Smooth muscle cell (in vitro differentiated cells): ENCODE measurements at regions not wholly inside any gene's neighbourhood (a gene's known extent, or its start where the extent isn't known, plus 50 kb on each side); places are given as distances from the start of the nearest gene placed in this dataset.

Experiments used
- DNase-seq: peaks from one replicate; lab custom pipeline; 2025; ENCODE audit not compliant: unreplicated experiment; lab: John Stamatoyannopoulos, UW
- H2AFZ ChIP-seq: fragments of 200-600 bp; sonication (generic); 2 replicates; pipeline ENCODE4 v1.6.0; 2016; ENCODE audit warnings: antibody characterized with exemption, low read depth, mild to moderate bottlenecking
- H3F3A ChIP-seq: fragments of 200-600 bp; sonication (generic); 2 replicates; pipeline ENCODE4 v1.6.0; 2017; ENCODE audit warnings: antibody characterized with exemption, low read depth
- H3K27ac ChIP-seq: fragments of 200-600 bp; sonication (generic); 2 replicates; pipeline ENCODE4 v1.5.1; 2016; ENCODE audit warnings: low read depth, mild to moderate bottlenecking
- H3K27me3 ChIP-seq: fragments of 200-600 bp; sonication (generic); 2 replicates; pipeline ENCODE4 v1.6.1; 2016; ENCODE audit warnings: low read depth, mild to moderate bottlenecking
- H3K36me3 ChIP-seq: fragments of 200-600 bp; sonication (generic); 2 replicates; pipeline ENCODE4 v1.5.1; 2016; ENCODE audit warnings: low read depth
- H3K4me1 ChIP-seq: fragments of 200-600 bp; sonication (generic); 2 replicates; pipeline ENCODE4 v1.5.1; 2016; ENCODE audit warnings: low read depth
- H3K4me2 ChIP-seq: fragments of 200-600 bp; sonication (generic); 2 replicates; pipeline ENCODE4 v1.6.0; 2016; ENCODE audit warnings: mild to moderate bottlenecking
- H3K4me3 ChIP-seq: fragments of 200-600 bp; sonication (generic); 2 replicates; pipeline ENCODE4 v1.5.1; 2016; ENCODE audit warnings: mild to moderate bottlenecking
- H3K79me2 ChIP-seq: fragments of 200-600 bp; sonication (generic); 2 replicates; pipeline ENCODE4 v1.6.0; 2016; ENCODE audit warnings: low read depth, mild to moderate bottlenecking
- H3K9ac ChIP-seq: fragments of 200-600 bp; sonication (generic); 2 replicates; pipeline ENCODE4 v1.6.0; 2016; ENCODE audit warnings: low read depth
- H3K9me3 ChIP-seq: fragments of 200-600 bp; sonication (generic); replicated peaks from 2 replicates; pipeline ENCODE4 v1.5.1; 2016; ENCODE audit warnings: low read depth
- H4K20me1 ChIP-seq: fragments of 200-600 bp; sonication (generic); 2 replicates; pipeline ENCODE4 v1.6.0; 2016; ENCODE audit warnings: low read depth
- CTCF ChIP-seq: fragments of 200-600 bp; sonication (generic); IDR thresholded peaks from 2 replicates; pipeline ENCODE4 v1.5.1; 2017; ENCODE audit warnings: borderline replicate concordance, mild to moderate bottlenecking, antibody characterized with exemption; ENCODE audit not compliant: insufficient read depth, poor library complexity, severe bottlenecking
- WGBS: methylation state at CpG from one replicate; pipeline ENCODE4 v1.1.7; 2016; ENCODE audit warnings: low lambda C conversion rate; 5-methylcytosine and 5-hydroxymethylcytosine counted together

DNA sequence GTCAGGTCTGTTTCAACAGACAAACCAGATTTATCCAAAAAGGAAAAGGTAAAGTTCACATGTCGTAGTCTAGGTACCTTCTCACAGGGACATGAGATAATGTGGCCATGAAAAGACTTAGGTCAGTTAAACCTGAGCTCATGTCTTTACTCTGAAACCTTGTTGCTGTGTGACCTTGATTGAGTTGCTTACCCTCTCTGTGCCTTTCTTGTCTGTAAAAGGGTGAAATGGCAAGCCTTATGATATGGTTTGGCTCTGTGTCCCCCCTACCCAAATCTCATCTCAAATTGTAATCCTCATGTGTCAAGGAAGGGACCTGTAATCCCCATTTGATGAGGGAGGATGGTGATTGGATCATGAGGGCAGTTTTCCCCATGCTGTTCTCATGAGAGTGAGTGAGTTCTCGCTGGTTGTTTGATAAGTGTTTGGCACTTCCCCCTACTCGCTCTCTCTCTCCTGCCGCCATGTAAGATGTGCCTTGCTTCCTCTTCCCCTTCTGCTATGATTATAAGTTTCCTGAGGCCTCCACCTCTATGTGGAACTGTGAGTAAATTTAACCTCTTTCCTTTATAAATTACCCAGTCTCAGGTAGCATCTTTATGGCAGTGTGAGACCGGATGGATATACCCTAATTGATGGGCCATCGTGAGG lies 299.8 kb downstream of the ADGRD1 start:
- Histone ChIP-seq H3F3A (no peaks in the 10 kb centered on the region), H3K27me3 (no peaks in the 10 kb centered on the region), H2AFZ (no peak overlapping the region), H3K9ac (no peak overlapping the region), H3K9me3 (no peaks in the 10 kb centered on the region), H3K4me3 (no peak overlapping the region), H3K4me1 (no peaks in the 10 kb centered on the region), H3K27ac (no peak overlapping the region), H4K20me1 (no peaks in the 10 kb centered on the region), H3K79me2 (no peaks in the 10 kb centered on the region), H3K36me3 (no peaks in the 10 kb centered on the region), H3K4me2 (no peak overlapping the region)
- WGBS = 91% methylated on average over 6 of the region's 6 CpGs
- DNase-seq = no peak
- TF ChIP-seq CTCF = no peak

- Histone ChIP-seq H3F3A (no peaks in the 10 kb centered on the region), H3K9ac (no peak overlapping the region), H2AFZ (no peak overlapping the region), H3K27ac (no peak overlapping the region), H3K4me1 (no peaks in the 10 kb centered on the region), H3K79me2 (no peaks in the 10 kb centered on the region), H3K4me2 (no peak overlapping the region), H3K9me3 (no peaks in the 10 kb centered on the region), H3K4me3 (no peak overlapping the region), H4K20me1 (no peaks in the 10 kb centered on the region), H3K27me3 (no peaks in the 10 kb centered on the region), H3K36me3 (no peaks in the 10 kb centered on the region)
- 74% methylated on average over 2 of the region's 2 CpGs for WGBS
- DNase-seq = no peak
- no peak for TF ChIP-seq CTCF
Observed at GRCh38 chr12:131254374-131254773, 300.7 kb downstream of the ADGRD1 start.

DNA sequence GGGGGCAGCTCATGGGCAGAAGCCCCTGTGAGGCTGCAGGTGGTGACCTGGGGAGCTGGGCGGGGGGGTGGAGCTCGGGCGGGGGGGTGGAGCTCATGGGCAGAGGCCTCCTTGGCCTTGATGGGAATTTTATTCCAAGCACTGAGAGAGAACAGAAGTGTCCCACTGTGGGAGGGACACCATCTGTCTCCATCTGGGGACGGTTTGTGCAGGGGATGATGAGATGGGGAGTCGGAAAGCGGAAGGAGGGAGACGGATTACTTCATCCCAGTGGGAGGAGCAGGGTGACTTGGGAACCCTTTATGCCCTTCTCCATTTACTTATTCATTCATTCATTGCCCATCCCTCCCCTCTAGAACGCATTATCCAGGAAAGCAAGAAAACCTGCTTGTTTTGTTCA lies 304.7 kb downstream of the ADGRD1 start:
- Histone ChIP-seq H3K4me3 (no peak overlapping the region), H3F3A (no peaks in the 10 kb centered on the region), H3K79me2 (no peaks in the 10 kb centered on the region), H3K4me2 (no peak overlapping the region), H3K27me3 (no peaks in the 10 kb centered on the region), H3K4me1 (no peaks in the 10 kb centered on the region), H2AFZ (no peak overlapping the region), H4K20me1 (no peaks in the 10 kb centered on the region), H3K36me3 (no peaks in the 10 kb centered on the region), H3K27ac (no peak overlapping the region), H3K9ac (no peak overlapping the region), H3K9me3 (no peaks in the 10 kb centered on the region)
- TF ChIP-seq CTCF = no peak
- no peak for DNase-seq
- WGBS = 89% methylated on average over 5 of the region's 8 CpGs

- no peaks in the 10 kb centered on the region for H3K4me1 ChIP-seq
Observed at GRCh38 chr12:131260251-131260905, 306.7 kb downstream of the ADGRD1 start.

More at GRCh38 chr12:131260251-131260905, 306.7 kb downstream of the ADGRD1 start:
- no peak overlapping the region for H2AFZ ChIP-seq
- no peaks in the 10 kb centered on the region for H4K20me1 ChIP-seq
- no peaks in the 10 kb centered on the region for H3K27me3 ChIP-seq
- no peaks in the 10 kb centered on the region for H3K9me3 ChIP-seq
- H3K4me2 ChIP-seq = no peak overlapping the region
- no peaks in the 10 kb centered on the region for H3F3A ChIP-seq
- no peak overlapping the region for H3K4me3 ChIP-seq
- no peaks in the 10 kb centered on the region for H3K36me3 ChIP-seq
- no peak for TF ChIP-seq CTCF
- H3K79me2 ChIP-seq = no peaks in the 10 kb centered on the region
- no peak overlapping the region for H3K9ac ChIP-seq
- WGBS = 75% methylated on average over 16 of the region's 16 CpGs
- no peak overlapping the region for H3K27ac ChIP-seq
- no peak for DNase-seq
